Epithelial cell of prostate (primary cell): ENCODE measurements at regions not wholly inside any gene's neighbourhood (a gene's known extent, or its start where the extent isn't known, plus 50 kb on each side); places are given as distances from the start of the nearest gene placed in this dataset.
"Not testable (repeated sequence)": the region's sequence is repeated elsewhere in the genome, so short reads cannot be mapped to it uniquely, and the experiment has no call there.

Experiments
- DNase-seq: peaks from one replicate; pipeline ENCODE4 v3.0.0-alpha.2; 2011; ENCODE audit warnings: low read depth, low spot score
- H3K27ac ChIP-seq: fragments of 450-650 bp; 2 replicates; pipeline ENCODE4 v1.5.1; 2017; ENCODE audit warnings: mild to moderate bottlenecking

DNA sequence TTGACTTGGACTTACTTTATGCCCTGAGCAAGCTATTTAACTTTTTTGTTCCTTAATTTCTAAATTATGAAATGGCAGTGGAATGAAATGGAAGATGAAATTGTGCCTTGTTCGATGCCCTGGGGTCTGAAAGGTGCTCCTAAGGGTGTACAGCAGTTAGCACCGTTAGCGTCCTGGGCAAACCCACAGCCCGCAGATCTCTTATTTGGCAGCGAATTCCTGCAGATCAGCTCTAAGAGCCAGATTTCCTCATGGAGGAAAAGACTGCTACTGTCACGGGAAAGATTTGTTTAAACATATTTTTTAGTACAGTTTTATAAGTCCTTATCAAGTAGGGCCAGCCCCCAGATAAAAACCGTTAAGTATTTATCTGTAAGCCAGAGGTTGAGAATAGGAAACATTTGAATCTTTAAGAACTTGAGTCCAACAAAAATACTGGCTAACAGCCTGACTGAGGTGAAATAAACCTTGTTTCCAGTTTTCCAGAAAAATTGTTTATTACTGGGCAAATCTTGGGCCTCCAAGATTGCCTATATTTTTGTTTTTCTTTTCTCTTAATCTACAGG, 216.5 kb upstream of the DMRT1 start:
- no peak for DNase-seq
- no peak overlapping the region for H3K27ac ChIP-seq

DNA sequence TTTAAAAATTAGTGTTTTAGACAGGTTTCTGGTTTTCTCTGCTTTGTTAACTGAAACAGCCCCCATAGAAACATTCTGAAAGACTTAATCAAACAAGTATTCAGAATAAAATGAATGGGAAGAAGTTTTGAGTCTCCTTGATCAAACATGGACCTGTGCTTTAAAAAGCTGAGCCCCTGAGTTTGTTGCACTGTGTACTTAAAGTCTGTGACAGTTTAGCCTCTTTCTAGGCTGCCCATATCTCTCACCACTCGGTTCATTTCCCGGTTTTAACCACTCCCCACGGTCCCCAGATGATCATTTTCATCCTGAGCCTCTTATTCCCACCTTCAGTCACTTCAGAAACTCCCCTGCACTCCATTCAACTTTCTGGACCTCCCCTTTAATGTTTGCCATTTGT, 215.9 kb upstream of the DMRT1 start:
- no peak overlapping the region for H3K27ac ChIP-seq
- DNase-seq = no peak

DNA sequence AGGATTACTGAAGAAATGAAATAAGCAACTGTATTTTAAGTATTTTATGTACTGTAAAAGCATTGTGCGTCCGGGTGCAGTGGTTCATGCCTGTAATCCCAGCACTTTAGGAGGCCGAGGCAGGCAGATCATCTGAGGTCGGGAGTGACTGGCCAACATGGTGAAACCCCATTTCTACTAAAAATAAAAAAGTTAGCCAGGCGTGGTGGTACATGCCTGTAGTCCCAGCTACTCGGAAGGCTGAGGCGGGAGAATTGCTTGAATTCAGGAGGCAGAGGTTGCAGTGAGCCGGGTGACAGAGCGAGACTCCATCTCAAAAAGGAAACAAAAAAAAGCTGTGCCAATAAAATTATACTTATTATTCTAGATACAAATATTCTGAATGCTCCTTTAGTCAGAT, 215.4 kb upstream of the DMRT1 start:
- H3K27ac ChIP-seq, DNase-seq: not testable (repeated sequence)

DNA sequence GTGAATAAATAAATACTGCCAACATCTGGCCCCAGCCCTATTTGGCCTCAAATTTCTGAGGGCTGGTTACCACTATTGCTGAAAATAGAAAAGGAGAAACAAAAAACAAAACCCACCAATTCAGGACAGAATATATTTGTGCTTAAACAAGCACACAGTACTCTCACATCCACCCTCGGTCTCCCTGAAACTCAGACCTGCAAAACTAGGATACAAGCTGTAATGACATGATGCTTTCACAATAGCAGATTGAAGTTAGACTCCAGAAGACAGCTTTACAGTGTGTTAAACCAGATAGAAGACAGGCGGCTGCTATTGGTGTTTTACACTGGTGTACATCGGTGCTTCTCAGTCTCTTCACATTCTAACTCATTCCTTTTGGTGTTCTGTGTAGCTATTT, 214.9 kb upstream of the DMRT1 start:
- H3K27ac ChIP-seq = no peak overlapping the region
- DNase-seq = no peak

DNA sequence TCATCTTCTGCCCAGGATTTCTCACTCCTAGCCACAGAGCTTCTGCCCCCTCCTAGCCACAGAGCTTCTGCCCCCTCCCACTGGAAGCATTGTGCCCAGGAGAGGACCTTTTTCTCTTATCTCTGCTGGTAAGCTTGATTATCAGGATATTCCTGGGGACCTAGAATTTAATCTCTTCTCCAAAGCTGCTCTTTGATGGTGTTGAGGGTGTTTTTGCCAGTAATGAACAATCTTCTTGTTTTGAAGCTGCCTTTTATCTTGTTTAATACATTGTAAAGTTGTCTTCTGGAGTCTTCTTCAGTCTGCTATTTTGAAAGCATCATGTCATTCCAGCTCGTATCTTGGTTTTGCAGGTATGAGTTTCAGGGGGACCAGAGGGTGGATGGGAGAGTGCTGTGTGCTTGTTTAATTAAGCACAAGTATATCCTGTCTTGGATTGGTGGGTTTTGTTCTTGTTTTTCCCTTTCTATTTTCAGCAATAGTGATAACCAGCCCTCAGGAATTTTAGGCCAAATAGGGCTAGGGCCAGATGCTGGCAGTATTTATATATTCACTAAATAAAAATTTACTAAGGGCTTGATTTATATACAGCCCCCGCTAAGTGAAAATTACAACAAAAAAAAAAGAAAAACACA, 214.0 kb upstream of the DMRT1 start:
- no peak for DNase-seq

DNA sequence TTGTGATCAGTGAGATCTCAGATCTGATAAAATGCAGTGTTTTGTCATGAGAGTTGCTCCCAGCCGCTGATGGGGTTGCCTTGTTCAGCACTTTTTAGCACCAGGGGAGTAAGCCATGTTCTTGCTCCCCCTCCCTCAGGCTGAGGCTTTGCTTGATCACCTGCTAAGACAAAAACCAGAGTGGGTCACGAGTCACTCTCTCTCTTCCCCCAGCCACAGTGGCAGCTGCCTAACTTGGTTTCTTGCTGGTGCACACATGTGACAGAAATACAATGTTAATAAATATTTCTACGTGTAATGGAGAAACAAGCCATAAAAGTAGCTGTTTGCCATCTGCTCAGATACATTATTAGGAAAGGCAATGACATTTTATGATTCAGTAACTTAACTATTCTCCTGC, 212.4 kb upstream of the DMRT1 start:
- DNase-seq = no peak
- peak overlapping the region; percentile 85 for H3K27ac ChIP-seq

More for the DNA sequence above, 214.0 kb upstream of the DMRT1 start:
- no peak overlapping the region for H3K27ac ChIP-seq

DNA sequence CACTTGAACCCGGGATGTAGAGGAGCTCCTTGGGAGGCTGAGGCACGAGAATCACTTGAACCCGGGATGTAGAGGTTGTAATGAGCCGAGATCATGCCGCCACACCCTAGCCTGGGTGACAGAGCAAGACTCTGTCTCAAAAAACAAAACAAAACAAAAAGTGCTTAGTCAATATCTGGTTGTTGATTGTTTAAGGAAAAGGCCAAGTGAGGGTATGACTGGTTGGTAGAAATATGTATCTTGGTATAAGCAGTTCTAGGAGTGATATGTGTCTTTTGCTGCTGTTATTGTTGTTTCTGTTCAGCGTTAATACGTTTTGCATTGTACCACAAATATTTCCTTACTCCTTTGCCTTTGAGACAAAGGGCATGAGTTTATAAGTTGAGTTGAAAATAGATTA, 210.7 kb upstream of the DMRT1 start:
- peak overlapping the region; percentile 85 for H3K27ac ChIP-seq
- no peak for DNase-seq

DNA sequence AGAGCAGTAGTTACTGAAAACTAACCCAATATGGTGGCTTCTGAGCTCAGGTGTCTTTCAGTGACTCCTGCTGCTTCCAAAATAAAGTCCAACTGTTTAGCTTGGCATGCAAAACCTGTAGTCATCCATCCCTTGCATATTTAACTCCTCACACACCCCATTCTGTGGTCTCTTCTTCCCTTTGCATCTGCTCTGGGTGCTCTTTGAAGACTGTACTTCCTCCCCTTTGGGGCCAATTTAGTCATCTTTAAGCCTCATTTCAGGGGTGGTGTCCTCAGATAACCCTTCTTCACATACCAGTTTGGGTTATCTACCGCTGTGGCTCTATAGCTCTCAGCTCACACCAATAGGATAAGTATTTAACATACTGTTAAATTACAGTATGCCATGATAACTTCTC, 209.9 kb upstream of the DMRT1 start:
- peak overlapping the region; percentile 85 for H3K27ac ChIP-seq
- no peak for DNase-seq

DNA sequence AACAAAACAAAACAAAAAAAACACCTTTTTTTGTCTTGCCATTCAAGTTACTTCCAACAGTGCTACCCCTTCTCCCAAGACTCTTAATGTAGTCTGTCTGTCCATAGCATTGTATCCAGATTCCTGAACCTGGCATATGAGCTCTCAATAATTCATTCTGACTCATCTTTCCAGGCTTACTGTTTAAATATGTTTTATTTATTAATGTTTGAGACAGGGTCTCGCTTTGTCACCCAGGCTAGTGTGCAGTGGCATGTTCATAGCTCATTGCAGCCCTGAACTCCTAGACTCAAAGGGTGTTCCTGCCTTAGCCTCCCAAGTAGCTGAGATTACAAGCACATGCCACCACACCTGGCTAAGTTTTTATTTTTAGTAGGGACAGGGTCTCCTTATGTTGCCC, 208.0 kb upstream of the DMRT1 start:
- peak overlapping the region; percentile 29 for H3K27ac ChIP-seq
- DNase-seq = no peak

DNA sequence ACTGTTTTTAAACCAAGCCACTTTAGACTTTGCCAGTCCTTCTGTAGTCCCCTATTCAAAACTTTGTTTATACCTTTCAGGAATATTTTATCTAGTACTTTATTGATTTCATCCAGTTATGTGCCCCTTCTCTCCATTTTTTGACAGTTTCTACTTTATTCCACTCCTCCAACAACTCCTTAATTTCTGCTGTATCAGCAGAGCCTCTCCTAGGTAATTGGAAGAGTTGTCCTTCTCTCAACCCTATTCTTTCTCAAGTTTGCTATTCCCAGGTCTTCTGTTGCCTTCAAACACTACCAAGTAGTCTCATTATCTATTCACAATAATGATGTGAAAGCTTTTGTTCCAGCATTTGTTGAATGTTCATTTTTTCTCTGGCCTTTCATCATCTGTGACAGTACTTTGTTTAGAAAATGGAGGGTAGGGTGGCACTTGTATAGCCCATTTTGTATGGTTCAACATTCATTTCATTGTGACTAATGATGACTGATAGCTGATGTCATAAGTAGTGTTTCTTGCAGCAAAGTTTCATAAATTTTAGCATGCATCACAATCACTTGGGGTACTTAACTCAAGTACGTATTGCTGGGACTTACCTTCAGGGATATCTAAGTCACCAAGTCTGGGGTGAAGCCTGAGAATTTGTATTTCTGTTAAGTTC, 204.4 kb upstream of the DMRT1 start:
- peak overlapping the region; percentile 59 for H3K27ac ChIP-seq
- DNase-seq = no peak

DNA sequence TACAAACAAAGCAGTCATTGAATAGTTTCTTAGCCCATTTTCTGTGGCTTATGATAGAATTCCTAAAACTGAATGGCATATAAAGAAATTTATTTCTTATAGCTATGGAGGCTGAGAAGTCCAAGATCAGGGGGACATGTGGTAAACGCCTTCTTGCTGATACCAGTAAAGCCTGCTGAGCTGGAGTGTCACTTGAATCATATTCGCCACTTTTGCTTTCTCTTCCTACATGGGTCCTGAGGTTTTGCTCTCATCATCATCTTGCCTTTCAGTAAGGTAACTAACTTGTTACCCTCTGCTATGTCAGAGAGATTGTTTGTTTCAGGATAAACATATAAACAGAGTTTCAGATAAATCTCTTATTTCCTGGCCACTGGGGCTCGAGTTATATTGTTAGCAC, 203.3 kb upstream of the DMRT1 start:
- H3K27ac ChIP-seq = peak overlapping the region; percentile 59
- DNase-seq = no peak

DNA sequence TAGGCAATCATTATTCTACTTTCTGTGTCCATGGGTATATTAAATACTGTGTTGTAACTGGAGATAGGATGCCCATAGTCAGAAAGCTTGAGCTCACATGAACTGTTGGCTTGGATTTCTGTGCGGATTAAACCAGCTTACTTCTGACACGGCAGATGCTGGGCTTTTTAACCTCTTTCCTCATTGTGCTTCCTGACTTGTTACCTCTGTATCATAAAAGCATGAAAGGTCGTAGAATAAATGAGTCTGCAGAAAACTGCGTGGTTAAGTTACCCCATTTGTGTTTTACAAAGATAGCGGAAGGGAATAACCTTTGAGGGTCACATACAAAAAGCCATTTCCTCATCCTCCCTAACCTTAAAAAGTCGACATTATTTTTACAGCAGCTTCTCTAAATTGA, 199.5 kb upstream of the DMRT1 start:
- DNase-seq = no peak

DNA sequence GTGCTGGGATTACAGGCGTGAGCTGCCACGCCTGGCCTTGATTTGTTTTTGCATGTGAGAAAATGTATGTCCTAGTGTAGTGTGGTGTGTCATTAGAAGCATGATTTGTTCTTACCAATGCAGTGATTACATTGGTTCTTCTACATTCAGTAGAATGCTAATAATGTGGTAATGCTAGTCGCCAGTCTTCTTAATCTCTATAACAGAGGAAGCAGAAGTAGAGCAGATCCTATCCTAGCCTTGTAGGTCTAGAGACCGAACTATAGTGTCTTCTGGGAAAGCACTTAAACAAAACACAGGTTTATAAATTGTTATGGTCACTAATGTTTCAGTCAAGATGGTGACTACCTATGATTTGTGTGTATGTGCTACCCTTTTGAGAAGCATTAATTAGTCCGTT, 197.5 kb upstream of the DMRT1 start:
- H3K27ac ChIP-seq = no peak overlapping the region

More for the DNA sequence above, 199.5 kb upstream of the DMRT1 start:
- H3K27ac ChIP-seq = no peak overlapping the region

DNA sequence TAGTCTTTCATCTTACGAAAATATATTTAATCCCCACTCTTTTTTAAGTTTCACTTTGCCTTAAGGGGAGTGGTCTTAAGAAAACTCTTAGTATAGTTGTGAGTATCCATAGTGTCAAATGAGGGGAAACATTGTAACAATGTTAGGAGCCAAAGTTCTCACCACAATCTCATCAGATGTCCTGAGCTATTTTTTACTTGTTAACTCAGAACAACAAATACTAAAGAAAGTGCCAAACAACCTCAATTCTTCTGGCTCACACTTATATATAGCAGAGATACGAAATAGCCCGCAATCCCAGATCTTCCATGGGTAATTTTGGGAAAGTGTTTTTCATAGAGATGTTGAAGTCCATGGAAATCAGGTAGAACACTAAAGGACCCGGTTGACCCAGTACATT, 194.0 kb upstream of the DMRT1 start:
- no peak for DNase-seq

More for the DNA sequence above, 197.5 kb upstream of the DMRT1 start:
- DNase-seq = no peak

DNA sequence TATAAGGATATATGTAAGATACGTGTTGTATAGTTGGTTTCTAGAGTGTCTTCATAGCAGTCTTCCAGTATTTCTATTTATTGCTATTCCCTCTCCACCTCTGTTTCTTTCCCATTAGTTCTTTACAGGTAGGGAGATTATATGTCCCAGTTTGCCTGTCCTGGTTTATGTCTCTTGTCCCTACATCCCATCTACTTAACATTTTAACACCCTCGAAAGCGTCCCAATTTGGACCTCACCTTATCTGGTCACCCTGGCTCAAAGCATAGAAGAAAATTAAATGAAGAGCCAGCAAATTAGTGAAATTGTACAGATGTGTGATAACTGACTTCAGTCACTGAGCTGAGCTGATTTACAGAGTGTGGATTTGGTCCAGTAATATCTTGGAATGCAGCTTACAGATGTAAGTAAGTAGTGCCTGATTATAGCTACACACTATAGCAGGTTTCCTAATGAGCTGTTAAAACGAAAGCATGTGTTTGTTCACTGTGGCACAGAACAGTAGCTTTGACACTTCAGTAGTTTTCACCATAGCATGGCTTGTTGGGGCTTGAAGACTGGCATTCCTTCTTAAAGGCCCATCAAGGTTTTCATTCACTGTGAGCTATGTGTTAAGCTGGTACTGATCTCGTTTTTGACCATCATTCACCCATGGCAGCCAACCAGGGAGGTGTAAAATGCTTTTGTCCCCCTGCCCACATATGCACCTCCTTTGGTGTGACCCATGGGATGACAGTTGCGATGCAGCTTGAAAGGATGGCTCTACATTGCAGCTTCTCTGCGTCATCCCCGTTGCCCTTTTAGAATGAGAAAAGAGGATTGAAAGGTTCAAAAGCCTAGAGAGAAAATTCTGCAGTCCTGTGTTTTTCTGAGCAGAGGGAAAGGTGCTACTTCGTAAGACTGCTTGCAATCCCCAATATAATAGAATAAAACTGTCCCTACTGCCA, 192.1 kb upstream of the DMRT1 start:
- H3K27ac ChIP-seq = peak overlapping the region; percentile 46

More for the DNA sequence above, 194.0 kb upstream of the DMRT1 start:
- H3K27ac ChIP-seq = no peak overlapping the region

DNA sequence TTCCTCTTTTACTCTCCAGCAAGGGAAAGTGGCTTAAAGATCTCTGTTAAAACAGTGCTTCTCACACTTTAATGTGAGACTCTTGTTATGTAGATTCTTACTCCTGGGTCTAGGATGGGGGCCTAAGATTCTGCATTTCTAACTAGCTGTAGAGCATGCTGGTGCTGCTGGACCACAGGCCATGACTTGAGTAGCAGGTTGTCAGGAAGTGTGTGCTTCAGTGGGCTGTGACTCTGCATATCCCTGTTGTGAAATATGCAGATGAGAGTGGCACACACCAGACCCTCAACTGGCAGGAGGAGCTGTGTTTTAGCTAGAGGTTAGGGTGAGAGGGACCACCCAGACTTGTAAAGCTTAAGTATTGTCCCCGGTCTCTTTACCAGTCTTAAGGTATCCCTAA, 191.1 kb upstream of the DMRT1 start:
- no peak for DNase-seq
- peak overlapping the region; percentile 46 for H3K27ac ChIP-seq

More for the DNA sequence above, 192.1 kb upstream of the DMRT1 start:
- no peak for DNase-seq

DNA sequence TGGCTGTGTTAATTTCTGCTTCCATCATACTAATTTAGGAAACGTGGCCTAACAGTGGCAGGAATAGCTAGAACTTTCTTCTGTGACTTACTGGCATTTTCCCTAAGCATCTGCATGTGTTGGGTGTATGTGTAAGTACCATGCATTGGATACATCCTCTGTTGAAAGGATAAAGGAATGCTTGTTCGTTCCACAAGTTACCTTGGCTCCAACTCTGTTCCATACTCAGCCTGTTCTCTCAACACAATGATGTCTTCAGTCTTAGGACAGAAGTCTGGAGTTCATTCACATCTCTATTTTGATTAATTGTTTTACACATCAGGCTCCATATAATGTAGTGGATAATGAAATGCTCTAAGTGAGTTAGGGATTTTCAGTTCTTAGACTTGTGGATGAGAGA, 190.1 kb upstream of the DMRT1 start:
- H3K27ac ChIP-seq = no peak overlapping the region
- no peak for DNase-seq

DNA sequence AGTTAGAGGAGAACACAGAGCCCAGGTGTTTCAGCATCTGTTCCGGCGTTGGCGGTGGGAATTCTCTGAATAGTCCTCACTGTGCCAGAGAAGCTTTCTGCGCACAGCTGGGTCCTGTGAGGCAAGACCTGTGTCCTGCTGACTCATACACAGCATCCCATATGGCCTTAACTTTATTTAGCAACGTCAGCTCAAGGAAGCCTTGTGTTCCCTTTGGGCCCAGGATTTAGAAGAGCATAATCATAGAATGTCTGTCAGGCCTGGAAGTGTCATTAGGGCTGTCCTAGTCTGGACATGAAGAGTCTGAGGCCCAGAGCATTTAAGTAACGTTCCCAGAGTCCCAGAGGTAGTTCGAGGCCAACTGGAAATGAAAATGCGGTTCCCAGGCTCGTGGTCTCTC, 188.6 kb upstream of the DMRT1 start:
- no peak overlapping the region for H3K27ac ChIP-seq
- DNase-seq = no peak

DNA sequence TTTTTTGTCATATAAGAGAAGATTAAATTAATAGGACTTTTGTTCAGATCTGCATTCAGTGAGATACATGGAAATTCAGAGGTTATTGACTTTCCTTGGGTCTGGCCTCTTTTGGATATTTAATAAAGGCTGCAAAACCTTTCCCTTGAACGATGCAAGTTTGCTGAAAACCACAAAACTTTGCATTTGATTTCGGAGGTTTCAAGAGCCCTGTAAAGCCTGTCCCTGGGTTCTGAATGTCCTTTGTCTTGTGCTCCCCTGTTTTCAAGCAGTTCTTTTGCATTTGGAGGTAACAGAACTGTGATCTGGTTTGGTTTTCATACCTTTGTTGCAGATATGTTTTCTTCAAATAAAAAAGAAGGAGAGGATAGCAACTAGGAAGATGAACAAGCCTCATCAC, 188.1 kb upstream of the DMRT1 start:
- no peak for DNase-seq
- no peak overlapping the region for H3K27ac ChIP-seq

DNA sequence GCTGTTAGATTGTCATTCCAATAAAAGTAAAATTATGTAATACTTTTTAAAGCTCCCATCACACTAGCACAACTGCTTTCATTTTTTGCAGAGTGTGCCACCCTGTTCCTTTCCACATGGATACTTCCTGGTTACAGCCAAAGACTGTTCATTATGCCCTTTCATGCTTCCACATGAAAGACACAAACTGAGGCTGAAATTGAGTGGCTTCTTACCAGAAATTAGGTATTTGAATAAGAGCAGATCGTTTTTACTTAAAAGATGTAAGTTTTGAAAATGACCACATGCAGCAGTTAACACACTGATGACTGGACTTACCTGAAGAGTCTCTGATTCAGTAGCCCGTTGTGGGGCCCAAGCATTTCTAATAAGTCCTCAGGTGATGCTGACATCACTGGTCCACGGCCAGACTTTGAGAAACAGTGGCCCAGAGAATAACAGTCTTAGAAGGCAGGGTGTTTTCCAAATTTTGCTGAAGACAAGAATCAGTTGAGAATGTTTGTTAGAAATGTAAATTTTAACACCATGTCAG, 187.6 kb upstream of the DMRT1 start:
- DNase-seq = no peak
- no peak overlapping the region for H3K27ac ChIP-seq
